GM18508 (cell line): ENCODE measurements at regions not wholly inside any gene's neighbourhood (a gene's known extent, or its start where the extent isn't known, plus 50 kb on each side); places are given as distances from the start of the nearest gene placed in this dataset.

Experiments
- ATAC-seq: cut with Tn5 transposase; IDR thresholded peaks from one replicate; pipeline ENCODE4 v1.9.1; 2021; ENCODE audit warnings: moderate number of reproducible peaks; ENCODE audit not compliant: insufficient read depth, unreplicated experiment

DNA sequence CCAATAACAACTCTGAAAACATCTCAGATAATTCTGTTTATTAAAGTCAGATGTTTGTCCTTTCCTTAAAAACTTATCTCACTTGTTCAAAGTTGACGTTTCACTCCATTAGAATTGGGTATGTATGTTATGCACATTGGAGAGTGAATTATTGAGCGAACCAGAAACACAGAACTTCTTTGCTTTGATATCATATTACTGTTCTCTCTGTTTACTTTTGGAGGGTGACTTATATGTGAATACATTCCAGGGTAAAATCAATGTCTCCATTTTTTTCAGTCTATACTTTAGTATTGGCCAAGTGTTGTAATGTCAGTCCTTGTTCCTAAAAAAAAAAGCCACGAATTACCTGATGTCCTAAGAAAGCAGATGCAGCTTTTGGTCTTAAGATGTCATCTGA is 307.4 kb downstream of the CSNK1G3 start:
- no peak for ATAC-seq

DNA sequence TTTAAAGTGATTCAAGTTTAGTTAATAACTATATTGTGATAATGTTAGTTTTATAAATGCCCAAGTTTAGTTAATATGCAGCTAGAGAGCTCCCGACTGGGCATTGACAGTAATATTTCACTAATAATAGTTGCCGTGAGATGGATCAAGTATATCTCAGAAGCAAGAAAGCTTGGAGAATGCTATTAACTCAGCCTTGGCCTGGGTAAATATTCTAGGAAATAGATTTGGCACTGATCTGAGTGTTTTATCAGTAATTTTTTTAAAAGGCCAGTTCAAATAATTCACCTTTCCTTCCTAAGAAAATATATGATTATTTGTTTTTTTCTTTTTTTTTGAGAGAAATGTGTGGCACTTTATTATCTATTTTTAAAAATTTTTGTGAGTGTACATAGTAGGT is 305.3 kb downstream of the CSNK1G3 start:
- ATAC-seq: no peak

- ATAC-seq: no peak
These were observed 303.0 kb downstream of the CSNK1G3 start for GRCh38 chr5:123814801-123815470.

DNA sequence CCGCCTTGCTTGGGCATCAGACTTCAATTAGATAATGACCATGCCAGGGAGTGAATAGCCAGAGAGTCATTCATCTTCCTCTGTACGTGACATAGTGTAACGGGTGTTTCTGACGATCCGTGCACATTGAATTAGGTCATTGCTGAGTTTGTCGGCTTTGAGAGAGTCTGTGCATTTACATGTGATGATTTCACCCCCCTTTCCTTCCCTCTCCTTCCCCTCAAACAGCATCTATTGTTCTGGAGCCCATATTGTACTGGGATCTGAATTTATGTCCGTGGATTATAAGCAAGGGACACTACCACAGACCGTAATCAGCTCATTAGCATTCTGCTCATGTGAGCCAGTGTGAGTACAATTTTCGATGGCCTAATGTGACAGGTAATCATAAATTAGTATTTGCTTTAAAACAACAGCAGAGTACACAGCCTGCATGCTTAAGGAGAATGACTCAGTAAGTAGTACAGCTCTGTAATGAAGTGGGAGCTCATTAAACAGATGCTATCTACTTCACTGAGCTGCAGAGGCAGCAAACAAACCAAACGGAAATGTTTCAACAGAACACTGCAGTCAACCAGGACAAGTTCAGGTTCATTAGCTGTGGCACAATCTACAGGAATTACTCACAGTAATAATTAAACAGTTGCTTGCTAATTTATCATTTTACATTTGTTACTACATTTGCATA is 302.1 kb downstream of the CSNK1G3 start:
- ATAC-seq: no peak

DNA sequence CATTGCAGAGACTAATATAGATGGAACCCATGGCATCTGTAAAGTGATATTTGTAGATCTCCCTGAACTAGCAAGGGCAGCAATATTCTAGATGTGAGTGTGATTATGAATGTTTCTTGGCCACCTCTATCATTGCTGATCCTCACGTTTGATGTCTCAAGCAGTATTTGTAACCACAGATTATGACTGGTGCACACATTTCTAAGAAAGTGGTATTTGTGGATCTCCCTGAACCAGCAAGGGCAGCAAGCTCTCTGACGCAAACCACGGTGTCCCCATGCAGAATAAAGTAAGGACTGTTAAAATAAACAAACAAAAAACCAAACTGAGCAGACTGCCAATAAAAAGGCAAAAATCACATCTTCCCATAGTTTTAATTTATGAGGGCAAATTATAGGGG is 301.3 kb downstream of the CSNK1G3 start:
- ATAC-seq: no peak

DNA sequence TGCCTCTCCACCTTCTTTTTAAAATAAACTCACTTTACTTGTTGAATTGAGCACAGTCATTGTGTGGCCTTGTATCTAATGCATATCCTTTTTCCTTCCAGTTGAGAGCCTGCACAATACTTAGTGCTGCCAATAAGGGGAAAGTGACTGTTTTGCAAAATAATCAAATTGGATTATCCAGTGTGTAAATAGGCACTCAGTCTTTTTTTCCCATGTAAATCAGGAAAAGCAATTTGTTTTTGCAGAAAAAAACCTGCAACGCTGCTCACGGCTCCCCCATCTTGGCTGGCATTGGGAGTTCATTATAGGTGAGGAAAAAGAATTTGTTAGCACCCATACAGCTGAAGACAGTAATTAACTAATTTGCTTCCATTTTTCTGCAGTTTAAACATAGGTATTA is 299.9 kb downstream of the CSNK1G3 start:
- no peak for ATAC-seq

- no peak for ATAC-seq
These were observed 298.9 kb downstream of the CSNK1G3 start for GRCh38 chr5:123810746-123811340.

- ATAC-seq: no peak
These were observed 298.3 kb downstream of the CSNK1G3 start for GRCh38 chr5:123810253-123810652.

GRCh38 chr5:123809594-123810221 is 297.7 kb downstream of the CSNK1G3 start:
- no peak for ATAC-seq

GRCh38 chr5:123808461-123809380 is 296.7 kb downstream of the CSNK1G3 start:
- no peak for ATAC-seq

DNA sequence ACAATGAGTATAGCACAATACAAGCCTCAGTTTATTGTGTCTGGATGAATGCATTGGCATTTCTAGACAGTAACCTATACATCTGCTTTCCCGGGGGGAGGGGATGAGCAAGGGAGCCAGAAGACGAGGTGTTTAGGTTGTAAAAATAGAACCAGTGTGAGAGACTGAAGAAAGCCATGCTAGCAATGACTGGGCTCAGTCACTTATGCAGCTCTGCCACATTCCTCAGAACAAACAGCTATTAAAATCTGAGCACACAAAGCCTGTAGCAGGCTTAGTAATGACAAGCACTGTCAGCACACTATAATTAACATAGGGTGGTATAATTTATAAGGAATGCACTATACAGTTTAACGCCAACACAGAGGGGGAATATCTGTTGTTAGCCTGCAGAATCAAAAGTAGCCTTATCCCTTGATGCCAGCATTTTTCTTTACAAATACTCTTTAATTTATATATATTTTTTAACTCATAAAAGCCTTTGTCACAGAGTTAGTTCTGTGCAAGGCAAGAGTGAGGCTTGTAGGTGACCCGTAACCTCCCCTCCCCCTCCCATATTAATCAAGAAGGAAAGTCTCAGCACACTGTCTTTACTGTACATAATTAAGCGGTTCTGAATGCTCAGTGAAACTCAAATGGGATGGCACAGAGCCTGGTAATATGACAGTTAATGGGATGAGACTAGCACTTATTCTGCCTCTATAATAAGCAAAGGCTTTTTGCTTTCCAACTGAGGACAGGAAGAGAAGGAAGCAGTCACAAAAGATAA is 295.4 kb downstream of the CSNK1G3 start:
- ATAC-seq: no peak

DNA sequence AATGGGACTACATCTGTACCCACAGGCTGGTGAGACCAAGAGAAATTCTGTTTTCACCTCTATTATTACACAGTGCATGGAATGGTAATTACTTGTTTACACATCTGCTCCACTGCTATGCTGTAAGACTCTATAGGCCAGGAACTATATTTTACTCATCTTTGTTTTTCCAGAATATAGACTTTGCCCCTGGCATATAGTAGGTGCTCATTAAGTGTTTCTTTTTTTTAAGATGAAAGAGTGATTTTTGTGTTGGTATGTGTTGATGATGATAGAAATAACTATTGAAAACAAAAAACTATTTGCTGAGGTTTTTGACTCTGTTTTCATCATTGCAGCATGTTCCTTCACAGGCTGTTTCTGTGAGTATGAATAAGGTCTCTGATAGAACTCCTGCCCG is 294.7 kb downstream of the CSNK1G3 start:
- ATAC-seq: no peak

- no peak for ATAC-seq
These were observed 293.3 kb downstream of the CSNK1G3 start for GRCh38 chr5:123805300-123805699.

- ATAC-seq: no peak
These were observed 291.4 kb downstream of the CSNK1G3 start for GRCh38 chr5:123803359-123803758.

DNA sequence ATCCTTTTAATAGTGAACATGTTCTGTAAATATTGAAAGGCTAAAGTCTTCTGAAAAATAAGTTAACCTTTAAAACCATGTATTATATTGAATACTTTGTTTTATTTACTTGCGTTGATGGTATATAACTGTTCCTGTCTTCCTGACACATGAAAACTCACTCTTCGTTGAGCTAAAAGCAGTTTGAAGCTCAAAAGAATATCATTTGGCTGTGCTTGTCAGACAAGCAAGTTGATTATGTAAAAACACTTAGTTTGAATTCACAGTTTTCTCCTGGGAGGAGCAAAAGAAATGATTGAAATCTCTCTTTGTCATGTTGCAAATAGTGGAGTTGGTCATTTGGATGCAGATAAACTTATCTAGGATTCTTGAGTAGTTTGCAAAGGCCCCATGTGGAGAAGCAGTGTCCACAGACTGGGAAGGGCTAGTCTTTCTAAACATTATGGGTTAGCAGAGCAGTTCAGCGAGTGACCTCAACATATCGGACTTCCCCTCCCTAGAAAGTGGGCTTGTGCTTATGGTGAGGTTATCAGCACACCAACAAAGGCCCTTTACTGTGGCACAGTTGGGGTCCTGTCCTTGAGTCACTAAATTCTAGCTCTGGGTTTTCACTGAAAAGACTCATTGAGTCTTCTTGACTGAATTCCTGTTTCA is 290.4 kb downstream of the CSNK1G3 start:
- no peak for ATAC-seq

GRCh38 chr5:123800640-123801039 is 288.7 kb downstream of the CSNK1G3 start:
- ATAC-seq: no peak

DNA sequence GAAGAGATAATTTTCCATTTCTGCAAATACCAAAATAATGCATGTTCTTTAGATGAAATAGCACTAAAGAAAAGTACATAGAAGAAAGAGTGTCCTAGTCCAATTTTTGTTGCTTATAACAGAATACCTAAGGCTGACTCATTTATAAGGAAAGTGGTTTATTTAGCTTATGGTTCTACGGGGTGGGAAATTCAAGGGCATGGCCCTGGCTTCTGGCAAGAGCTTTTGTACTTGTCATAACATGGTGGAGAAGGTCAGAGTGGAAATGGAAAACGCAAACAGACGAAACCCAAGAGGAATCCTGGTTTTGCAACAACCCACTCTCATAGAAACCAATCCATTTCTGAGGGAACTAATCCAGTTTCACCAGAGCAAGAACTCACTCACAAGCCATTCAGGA is 283.7 kb downstream of the CSNK1G3 start:
- no peak for ATAC-seq

DNA sequence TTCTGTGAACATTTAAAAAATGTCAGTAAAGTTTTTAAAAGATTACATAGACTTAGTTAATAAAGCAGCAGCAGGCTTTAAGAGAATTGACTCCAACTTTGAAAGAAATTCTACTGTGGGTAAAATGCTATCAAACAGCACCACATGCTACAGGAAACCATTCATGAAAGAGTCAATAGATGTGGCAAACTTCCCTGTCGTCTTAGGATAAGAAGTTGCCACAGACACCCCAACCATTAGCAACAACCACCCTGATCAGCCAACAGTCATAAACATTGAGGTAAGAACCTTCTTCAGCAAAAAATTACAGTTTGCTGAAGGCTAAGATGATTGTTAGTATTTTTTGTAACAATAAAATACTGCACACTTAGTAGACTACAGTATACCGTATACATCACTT is 278.2 kb downstream of the CSNK1G3 start:
- ATAC-seq: no peak

DNA sequence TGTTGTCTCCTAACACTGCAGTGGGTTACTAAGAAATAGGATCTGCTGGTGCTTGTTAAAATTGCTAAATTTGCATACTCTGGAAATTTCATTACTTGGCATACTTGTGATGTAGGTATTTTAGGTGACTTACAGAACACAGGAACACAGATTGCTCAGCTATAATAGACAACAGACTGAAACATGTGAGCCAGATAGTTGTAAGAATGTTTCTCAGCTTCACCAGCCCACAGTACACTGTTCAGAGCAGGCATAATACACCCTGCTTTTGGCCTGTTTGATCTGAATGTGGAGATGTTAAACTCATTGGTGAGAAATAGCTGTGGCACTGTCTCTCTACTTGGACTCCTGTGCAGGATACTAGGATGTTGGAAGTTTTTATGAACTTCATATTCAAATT is 275.7 kb downstream of the CSNK1G3 start:
- no peak for ATAC-seq
